GM21529 (cell line): ENCODE measurements at regions not wholly inside any gene's neighbourhood (a gene's known extent, or its start where the extent isn't known, plus 50 kb on each side); places are given as distances from the start of the nearest gene placed in this dataset.

Experiments
- ATAC-seq: cut with Tn5 transposase; IDR thresholded peaks from one replicate; pipeline ENCODE4 v1.9.1; 2021; ENCODE audit not compliant: unreplicated experiment

DNA sequence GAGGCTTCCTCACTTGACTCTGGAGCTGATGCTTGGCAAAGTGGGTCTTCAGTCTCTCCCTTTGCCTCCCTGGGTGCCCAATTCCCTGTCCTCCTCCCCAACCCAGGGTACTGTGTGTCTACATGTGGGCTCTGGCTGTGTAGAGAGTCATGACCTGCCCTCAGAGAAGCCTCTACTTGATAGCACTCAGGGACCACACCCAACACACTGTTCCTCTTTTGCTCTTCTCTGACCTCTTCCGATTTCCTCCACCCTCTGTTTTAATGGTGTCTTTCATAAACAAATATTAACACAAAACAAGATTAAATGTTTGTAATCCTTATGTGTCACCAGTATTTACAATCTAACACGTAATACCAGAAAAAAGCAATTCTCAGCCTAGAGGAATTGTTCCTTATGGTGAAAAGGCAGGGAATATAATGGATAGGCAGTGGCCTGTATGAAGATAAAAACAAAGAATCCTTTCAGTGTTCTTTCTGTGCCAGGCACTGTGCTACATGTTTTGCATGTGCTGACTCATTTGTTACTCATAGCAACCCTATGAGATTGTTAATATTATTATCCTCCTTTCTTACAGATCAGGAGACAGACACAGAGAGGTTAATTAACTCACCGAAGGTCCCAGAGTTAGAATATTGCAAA, 58.2 kb downstream of the HSD3B1 start:
- ATAC-seq = peak; percentile 64

DNA sequence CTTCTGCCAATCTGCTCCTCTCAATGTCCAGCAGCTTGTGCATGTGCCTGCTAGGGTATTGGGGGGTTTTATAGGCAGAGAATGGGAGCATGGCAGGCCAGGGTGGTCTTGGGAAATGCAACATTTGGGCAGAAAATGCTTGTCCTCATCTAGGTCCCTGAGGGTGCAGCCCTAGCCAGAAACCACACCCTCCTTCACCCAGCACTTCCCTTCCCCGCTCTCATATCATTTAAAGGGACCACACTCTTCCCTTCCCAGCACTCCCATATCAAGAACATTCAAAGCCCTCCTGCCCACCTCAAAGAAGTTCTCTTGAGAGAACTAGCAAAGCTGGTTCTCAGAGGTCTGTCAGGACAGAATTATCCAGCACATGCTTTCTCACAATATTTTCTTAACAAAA, 62.1 kb downstream of the HSD3B1 start:
- no peak for ATAC-seq
